Activated T-helper 1 cell treated with anti-CD3 and anti-CD28 coated beads, Interleukin-12 subunit alpha, Interleukin-12 subunit beta, Interleukin-2, Interleukin-4 antibody, amounts not matched to agents 30 ng/mL and 10 ng/mL and 1 ng/mL, durations not matched to agents 14 hours and 24 hours and 36 hours (primary cell): ENCODE measurements at regions not wholly inside any gene's neighbourhood (a gene's known extent, or its start where the extent isn't known, plus 50 kb on each side); places are given as distances from the start of the nearest gene placed in this dataset.

Experiments
- DNase-seq: peaks from one replicate; pipeline ENCODE4 v3.0.0; 2021; ENCODE audit warnings: low spot score
- H3K27ac Mint-ChIP-seq: one replicate; pipeline ENCODE4 v1.8.0; 2021; ENCODE audit warnings: mild to moderate bottlenecking, mixed read lengths
- H3K27me3 Mint-ChIP-seq: one replicate; pipeline ENCODE4 v1.8.0; 2022; ENCODE audit warnings: mild to moderate bottlenecking, moderate library complexity, mixed read lengths; ENCODE audit not compliant: insufficient read depth
- H3K36me3 Mint-ChIP-seq: one replicate; pipeline ENCODE4 v1.8.0; 2021; ENCODE audit warnings: low read depth, mixed read lengths
- H3K4me1 Mint-ChIP-seq: one replicate; pipeline ENCODE4 v1.8.0; 2021; ENCODE audit warnings: low read depth, mixed read lengths
- H3K4me3 Mint-ChIP-seq: one replicate; pipeline ENCODE4 v1.8.0; 2021; ENCODE audit warnings: mild to moderate bottlenecking, moderate library complexity, mixed read lengths
- H3K9me3 Mint-ChIP-seq: one replicate; pipeline ENCODE4 v1.8.0; 2021; ENCODE audit warnings: mixed read lengths
- intact Hi-C: fragments of 100-400 bp; cut with micrococcal nuclease; formaldehyde crosslinking; loops from one replicate; pipeline ENCODE4 v1.15.1; 2024

DNA sequence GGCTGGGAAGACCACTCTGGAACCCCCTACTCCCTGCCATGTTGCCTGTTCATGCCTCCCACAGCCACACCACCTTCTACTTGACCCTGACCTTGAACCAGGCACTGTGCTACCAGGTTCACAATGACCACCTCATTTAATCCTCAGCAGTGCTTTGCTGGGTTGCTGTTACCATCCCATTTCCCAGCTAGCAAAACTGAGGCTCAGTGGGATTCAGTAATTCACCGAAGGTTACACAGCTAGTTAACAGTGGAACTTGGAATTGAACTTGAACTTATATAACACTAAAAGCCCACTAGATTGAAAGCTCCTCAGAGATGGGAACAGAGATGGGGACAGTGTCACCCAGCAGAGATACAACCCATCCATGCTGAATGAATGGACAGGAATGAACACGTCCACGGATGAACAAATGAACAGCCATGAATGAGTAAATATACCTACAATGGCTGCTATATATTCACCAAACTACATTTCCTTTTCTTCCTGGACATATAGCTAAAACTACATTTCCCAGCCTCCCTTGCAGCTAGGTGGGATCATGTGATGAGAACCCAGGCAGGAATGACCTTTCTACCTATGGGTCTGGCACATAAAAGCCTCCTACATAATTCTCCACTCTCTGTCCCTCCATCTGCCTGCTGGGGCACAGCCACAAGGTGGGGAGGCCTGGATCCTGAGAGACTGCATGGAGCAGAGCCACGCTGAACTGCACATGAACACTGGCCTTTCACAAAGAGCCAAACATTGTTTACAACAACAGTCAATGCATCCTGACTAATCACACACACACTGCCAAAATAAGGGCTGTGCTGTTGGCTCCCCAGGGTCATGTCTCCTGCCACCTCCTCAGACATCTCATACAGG, 94.8 kb downstream of the RMI2 start:
- no peaks in the 10 kb centered on the region for H3K9me3 Mint-ChIP-seq
- no peaks in the 10 kb centered on the region for H3K4me1 Mint-ChIP-seq
- no peaks in the 10 kb centered on the region for H3K27me3 Mint-ChIP-seq
- no peak overlapping the region for H3K27ac Mint-ChIP-seq
- no peak for DNase-seq
- H3K4me3 Mint-ChIP-seq = no peak overlapping the region
- no peaks in the 10 kb centered on the region for H3K36me3 Mint-ChIP-seq
- intact Hi-C loops = no loop called here

DNA sequence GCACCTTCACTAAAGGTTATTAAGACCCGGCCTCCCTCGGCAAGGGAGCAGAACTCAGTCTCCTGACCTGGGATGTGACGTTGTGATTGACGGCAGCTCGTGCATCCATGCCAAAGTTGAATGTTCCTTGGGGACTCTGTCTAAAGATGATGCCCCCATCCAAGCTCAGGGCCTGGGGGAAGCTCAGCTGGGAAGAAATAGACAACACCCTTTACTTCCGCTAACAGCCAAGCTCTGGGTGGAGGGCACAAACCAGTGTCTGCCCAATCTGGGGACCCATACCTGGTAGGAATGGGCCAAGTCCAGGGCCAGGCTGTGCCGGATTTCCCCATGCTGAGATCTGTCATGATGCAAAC, 95.4 kb downstream of the RMI2 start:
- no peaks in the 10 kb centered on the region for H3K9me3 Mint-ChIP-seq
- no peaks in the 10 kb centered on the region for H3K4me1 Mint-ChIP-seq
- intact Hi-C loops = no loop called here
- no peaks in the 10 kb centered on the region for H3K27me3 Mint-ChIP-seq
- no peak overlapping the region for H3K4me3 Mint-ChIP-seq
- H3K27ac Mint-ChIP-seq = no peak overlapping the region
- H3K36me3 Mint-ChIP-seq = no peaks in the 10 kb centered on the region
- DNase-seq = no peak

- H3K9me3 Mint-ChIP-seq = no peaks in the 10 kb centered on the region
- intact Hi-C loops = no loop called here
- no peaks in the 10 kb centered on the region for H3K4me1 Mint-ChIP-seq
- H3K27ac Mint-ChIP-seq = no peak overlapping the region
- H3K4me3 Mint-ChIP-seq = no peak overlapping the region
- no peak for DNase-seq
- no peaks in the 10 kb centered on the region for H3K36me3 Mint-ChIP-seq
- no peaks in the 10 kb centered on the region for H3K27me3 Mint-ChIP-seq
Measured at GRCh38 chr16:11445486-11445885, 100.2 kb downstream of the RMI2 start.

GRCh38 chr16:11446566-11447119, 101.4 kb downstream of the RMI2 start:
- Mint-ChIP-seq H3K27ac (no peak overlapping the region), H3K36me3 (no peaks in the 10 kb centered on the region), H3K4me3 (no peak overlapping the region), H3K27me3 (no peaks in the 10 kb centered on the region), H3K4me1 (no peaks in the 10 kb centered on the region), H3K9me3 (no peaks in the 10 kb centered on the region)
- intact Hi-C loops = no loop called here
- no peak for DNase-seq

- Mint-ChIP-seq H3K27ac (no peak overlapping the region), H3K4me3 (no peak overlapping the region), H3K9me3 (no peaks in the 10 kb centered on the region), H3K27me3 (no peaks in the 10 kb centered on the region), H3K36me3 (no peaks in the 10 kb centered on the region), H3K4me1 (no peaks in the 10 kb centered on the region)
- DNase-seq = no peak
- intact Hi-C loops = no loop called here
Measured at GRCh38 chr16:11447272-11447671, 102.0 kb downstream of the RMI2 start.

- no peak overlapping the region for H3K27ac Mint-ChIP-seq
- no peak for DNase-seq
- peaks cover under 1% of the 10 kb centered on the region for H3K27me3 Mint-ChIP-seq
- intact Hi-C loops = no loop called here
- H3K36me3 Mint-ChIP-seq = no peaks in the 10 kb centered on the region
- H3K9me3 Mint-ChIP-seq = no peaks in the 10 kb centered on the region
- H3K4me3 Mint-ChIP-seq = no peak overlapping the region
- no peaks in the 10 kb centered on the region for H3K4me1 Mint-ChIP-seq
Measured at GRCh38 chr16:11447836-11448235, 102.6 kb downstream of the RMI2 start.

DNA sequence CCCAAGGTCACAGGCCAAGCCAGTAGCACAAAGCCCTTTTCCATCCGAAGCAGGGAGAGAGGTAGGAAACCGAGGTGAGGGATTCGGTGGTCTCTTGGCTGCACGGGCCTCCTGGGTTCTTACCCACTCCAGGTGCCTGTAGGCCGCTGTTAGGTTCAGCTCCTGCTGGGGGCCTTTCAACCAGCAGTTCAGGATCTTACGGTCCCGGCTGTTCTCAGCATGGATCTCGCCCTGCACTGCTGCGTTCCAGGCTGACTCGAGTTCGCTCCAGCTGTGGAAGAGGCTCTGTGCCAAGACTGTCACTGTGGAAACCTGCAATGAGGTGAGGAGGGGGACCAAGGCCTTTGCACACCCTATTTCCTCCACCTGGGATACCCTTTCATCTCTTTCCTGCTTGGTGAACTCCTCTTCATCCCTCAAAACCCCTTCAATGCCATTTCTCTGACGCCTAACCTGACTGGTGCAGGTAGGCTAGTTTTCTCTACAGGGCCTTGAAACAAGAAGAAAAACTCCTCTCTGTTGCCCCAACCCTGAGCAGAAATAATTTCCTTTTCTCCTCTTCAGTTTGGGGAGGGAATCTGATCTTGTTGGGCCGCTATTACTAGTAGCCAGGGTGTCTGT, 103.6 kb downstream of the RMI2 start:
- H3K27ac Mint-ChIP-seq = no peak overlapping the region
- DNase-seq = no peak
- no peaks in the 10 kb centered on the region for H3K9me3 Mint-ChIP-seq
- no peaks in the 10 kb centered on the region for H3K4me1 Mint-ChIP-seq
- H3K36me3 Mint-ChIP-seq = no peaks in the 10 kb centered on the region
- intact Hi-C loops = no loop called here
- H3K4me3 Mint-ChIP-seq = no peak overlapping the region
- H3K27me3 Mint-ChIP-seq = peaks cover 5% of the 10 kb centered on the region

DNA sequence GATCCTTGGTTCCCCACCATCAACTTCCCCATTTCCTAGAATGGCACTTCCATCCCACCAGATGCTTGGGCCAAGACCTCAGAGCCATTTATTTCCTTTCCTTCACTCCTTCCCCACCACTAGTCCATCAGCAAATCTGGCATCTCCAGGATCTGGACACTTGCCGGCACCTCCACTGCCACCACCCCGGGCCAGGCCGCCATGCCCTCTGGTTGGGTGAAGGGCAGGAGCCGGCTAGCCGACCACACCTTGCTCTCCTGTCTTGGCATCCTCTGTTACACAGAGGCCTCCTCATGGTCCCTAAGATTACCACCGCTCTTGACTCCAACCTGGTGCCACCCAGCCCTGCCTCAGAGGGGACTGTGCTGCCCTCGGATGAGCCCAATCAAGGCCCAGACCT, 104.5 kb downstream of the RMI2 start:
- intact Hi-C loops = no loop called here
- Mint-ChIP-seq H3K4me3 (no peak overlapping the region), H3K27me3 (peaks cover 10% of the 10 kb centered on the region)

GRCh38 chr16:11450136-11450535, 104.9 kb downstream of the RMI2 start:
- no peaks in the 10 kb centered on the region for H3K9me3 Mint-ChIP-seq
- DNase-seq = no peak
- no peaks in the 10 kb centered on the region for H3K36me3 Mint-ChIP-seq
- H3K4me3 Mint-ChIP-seq = no peak overlapping the region
- no peaks in the 10 kb centered on the region for H3K4me1 Mint-ChIP-seq
- H3K27me3 Mint-ChIP-seq = peaks cover 11% of the 10 kb centered on the region
- intact Hi-C loops = no loop called here
- H3K27ac Mint-ChIP-seq = no peak overlapping the region

More for the DNA sequence above, 104.5 kb downstream of the RMI2 start:
- DNase-seq = no peak
- H3K27ac Mint-ChIP-seq = no peak overlapping the region
- H3K4me1 Mint-ChIP-seq = no peaks in the 10 kb centered on the region
- no peaks in the 10 kb centered on the region for H3K9me3 Mint-ChIP-seq
- no peaks in the 10 kb centered on the region for H3K36me3 Mint-ChIP-seq

- no peaks in the 10 kb centered on the region for H3K9me3 Mint-ChIP-seq
- H3K36me3 Mint-ChIP-seq = no peaks in the 10 kb centered on the region
- no peak overlapping the region for H3K4me3 Mint-ChIP-seq
- H3K4me1 Mint-ChIP-seq = no peaks in the 10 kb centered on the region
- no peak for DNase-seq
- intact Hi-C loops = no loop called here
- H3K27ac Mint-ChIP-seq = no peak overlapping the region
- peaks cover 11% of the 10 kb centered on the region for H3K27me3 Mint-ChIP-seq
Measured at GRCh38 chr16:11452298-11452697, 107.0 kb downstream of the RMI2 start.

GRCh38 chr16:11452746-11453389, 107.6 kb downstream of the RMI2 start:
- Mint-ChIP-seq H3K9me3 (no peaks in the 10 kb centered on the region), H3K4me3 (no peak overlapping the region), H3K4me1 (no peaks in the 10 kb centered on the region), H3K27ac (no peak overlapping the region), H3K27me3 (peaks cover 11% of the 10 kb centered on the region), H3K36me3 (no peaks in the 10 kb centered on the region)
- no peak for DNase-seq
- intact Hi-C loops = no loop called here

DNA sequence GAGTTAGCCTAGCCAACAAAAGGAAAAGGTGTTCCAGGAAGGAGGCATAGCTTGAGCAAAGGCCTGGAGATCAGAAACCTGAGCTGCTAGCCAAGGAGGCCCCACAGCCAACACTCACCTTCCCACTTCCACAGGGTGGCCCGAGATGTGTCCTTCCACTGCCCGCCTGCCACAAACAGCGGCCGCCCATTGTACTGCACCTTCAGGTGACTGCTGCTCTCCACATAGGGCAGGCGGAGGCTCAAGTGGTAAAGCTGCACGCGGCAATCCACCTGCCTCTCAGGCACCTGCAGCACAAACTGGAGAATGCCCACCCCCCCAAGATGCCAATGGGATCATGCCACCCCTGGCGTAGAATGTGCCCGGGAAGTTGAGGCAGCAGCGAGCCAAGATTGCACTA, 111.5 kb downstream of the RMI2 start:
- Mint-ChIP-seq H3K9me3 (no peaks in the 10 kb centered on the region), H3K36me3 (no peaks in the 10 kb centered on the region), H3K27me3 (peaks cover 11% of the 10 kb centered on the region), H3K27ac (peak overlapping the region; percentile 13), H3K4me3 (no peak overlapping the region), H3K4me1 (peaks cover 6% of the 10 kb centered on the region)
- DNase-seq = no peak
- intact Hi-C loops = no loop called here

GRCh38 chr16:11459722-11460121, 114.5 kb downstream of the RMI2 start:
- no peaks in the 10 kb centered on the region for H3K36me3 Mint-ChIP-seq
- H3K4me3 Mint-ChIP-seq = no peak overlapping the region
- peaks cover 6% of the 10 kb centered on the region for H3K4me1 Mint-ChIP-seq
- no peaks in the 10 kb centered on the region for H3K9me3 Mint-ChIP-seq
- no peak for DNase-seq
- H3K27ac Mint-ChIP-seq = no peak overlapping the region
- intact Hi-C loops = loop anchor here (2.0 kb wide), 1 partner anchor 53 kb away; no protein-coding TSS in a partner anchor
- H3K27me3 Mint-ChIP-seq = peaks cover 3% of the 10 kb centered on the region
